HPDE6-E6E7 (cell line): ENCODE measurements at regions not wholly inside any gene's neighbourhood (a gene's known extent, or its start where the extent isn't known, plus 50 kb on each side); places are given as distances from the start of the nearest gene placed in this dataset.
"Not testable (repeated sequence)": the region's sequence is repeated elsewhere in the genome, so short reads cannot be mapped to it uniquely, and the experiment has no call there.

Source experiments
- DNase-seq: peaks from one replicate; pipeline ENCODE4 v3.0.0; 2011; ENCODE audit warnings: missing footprints; ENCODE audit errors: extremely low spot score

DNA sequence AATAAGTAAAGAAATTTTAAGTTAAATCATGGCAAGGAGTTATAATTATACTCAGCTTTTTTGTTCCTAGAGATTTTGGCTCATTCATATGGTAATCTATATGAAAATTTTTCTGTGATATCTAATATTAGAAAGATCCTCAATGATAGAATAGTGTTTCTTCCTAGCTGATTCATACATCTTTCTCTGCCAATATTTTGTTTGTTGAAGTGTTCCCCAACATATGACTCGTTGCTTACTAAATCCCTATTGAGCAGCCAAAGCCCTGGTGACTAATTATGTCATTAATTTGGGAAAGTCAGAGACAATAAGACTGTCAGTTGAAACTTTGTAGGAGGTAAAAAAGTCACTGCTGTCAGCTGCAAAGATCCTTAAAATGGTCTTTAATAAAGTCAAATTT, 1348.5 kb upstream of the CDH18 start:
- DNase-seq = not testable (repeated sequence)

DNA sequence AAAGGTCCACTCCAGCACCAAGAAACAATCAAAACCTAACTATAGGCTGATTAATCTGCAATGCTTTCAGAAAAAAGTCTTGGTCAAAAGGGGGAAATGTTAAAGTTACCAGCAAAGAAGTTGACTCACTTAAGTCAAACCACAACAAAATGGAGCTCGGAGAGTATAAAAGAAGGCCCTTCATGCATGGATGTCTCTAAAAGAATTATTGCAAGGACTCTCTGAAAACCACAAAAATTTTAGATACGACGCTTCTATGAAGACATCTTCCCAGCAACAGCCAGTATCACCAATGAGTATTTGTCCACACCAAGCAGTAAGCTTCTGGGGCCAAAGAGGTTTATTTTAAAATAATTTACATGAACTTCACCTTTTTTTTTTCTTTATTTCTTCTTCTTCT, 1327.4 kb upstream of the CDH18 start:
- not testable (repeated sequence) for DNase-seq

DNA sequence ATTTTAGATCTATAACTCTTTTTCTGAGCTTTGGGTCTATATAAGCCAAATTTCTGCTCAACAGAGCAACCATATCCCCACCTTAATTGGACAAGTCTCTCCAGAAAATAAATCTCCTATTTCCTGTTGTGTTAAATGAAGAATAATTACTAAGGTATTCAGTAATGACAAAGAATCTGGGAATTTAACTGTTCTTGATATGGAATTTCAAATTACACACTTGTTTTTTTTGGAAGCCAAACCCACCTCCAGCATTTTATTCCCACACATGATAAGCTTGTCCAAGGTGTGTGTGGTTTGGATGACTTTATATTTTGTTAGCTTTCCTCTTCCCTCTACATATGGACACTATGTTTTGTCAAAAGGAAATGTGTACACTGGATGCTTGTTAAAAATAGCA, 1313.2 kb upstream of the CDH18 start:
- DNase-seq = not testable (repeated sequence)

DNA sequence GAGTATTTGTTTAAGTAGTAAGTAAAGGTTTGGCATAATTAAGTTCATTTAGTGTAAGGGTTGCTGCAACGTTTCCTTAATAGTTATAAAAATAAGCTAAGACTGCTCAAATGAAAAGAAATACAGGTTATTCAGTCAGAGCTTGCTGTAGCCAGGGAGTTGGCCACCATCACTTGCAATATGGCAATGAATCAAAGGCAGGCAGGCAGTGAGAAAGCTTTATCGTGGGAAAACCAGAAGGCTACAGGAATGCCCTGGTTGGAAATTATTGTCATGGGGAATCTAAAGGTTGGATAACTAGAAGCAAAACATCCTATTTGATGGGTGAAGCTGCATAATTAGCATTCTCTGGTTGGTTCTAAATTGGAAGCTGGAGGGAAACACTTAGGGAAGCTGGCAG, 1286.4 kb upstream of the CDH18 start:
- not testable (repeated sequence) for DNase-seq

DNA sequence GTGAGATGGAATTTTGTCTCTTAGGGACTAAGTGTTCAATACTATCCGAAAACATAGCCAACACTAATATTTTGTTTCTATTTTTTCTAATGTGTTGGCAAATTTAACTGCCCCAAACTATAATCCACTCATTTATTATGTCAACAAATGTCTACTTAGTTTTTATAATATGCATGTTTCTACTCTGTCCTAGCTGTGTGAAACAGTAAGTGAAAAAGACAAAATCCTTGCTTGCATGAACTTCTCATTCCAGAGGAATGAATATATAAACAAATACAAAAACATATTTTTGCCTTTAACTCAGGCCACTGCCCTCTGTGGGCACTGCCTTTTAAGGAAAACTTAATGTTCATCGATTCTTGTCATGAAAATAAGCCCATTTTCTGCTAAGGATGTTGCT, 1275.4 kb upstream of the CDH18 start:
- no peak for DNase-seq

DNA sequence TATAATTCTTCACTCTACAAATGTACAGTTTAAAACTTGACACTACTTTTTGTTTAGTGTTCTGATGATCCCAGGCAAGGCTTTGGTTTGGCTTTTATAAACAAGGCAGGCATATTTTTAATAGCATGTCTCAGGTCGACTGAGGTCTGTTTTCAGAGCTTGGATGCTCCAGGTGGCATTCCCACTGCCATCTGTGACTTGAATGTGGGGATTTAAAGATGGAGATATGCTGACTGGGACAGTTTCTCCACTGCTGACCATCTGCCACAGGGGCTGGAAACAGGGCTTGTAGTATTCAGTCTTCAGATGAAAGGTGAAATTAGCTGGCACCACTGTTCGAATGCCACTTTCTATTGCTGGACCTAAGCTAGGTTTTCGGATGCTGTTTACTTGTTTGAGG, 1266.2 kb upstream of the CDH18 start:
- DNase-seq = no peak

DNA sequence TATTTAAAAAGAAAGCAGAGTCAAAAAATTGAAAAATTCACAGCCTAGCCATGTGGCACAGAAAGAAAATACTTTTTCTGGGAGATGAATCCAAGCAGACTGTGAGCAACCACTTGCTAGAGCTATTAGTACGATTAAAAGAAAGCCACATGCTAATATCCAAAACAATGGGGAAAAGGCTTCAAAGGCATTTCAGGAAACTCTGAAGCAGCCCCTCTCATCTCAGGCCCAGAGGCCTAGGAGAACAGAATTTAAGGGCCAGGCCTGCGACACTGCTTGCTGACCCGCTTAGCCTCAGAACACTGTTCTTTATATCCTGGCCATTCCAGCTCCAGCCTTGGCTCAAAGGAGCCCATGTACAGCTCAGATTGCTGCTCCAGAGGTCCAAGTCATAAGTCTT, 1257.0 kb upstream of the CDH18 start:
- DNase-seq = no peak

DNA sequence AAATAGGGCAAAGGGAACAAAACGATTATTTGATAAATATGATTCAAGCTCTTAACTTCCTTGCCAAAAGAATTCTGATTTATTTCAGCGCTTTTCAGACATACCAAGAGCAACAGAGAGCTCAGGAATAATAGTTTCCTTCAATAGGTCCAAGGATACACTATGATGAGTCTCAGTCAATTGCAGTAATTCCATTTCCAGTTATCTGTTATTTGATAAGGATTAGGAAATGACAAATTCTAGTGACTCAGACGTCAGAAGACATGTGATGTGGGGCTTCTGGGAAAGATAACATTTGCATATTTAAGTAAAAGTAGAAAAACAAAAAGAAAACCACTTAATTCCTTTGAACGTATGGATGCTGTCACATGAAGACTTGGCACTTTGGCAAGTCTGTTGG, 1250.8 kb upstream of the CDH18 start:
- no peak for DNase-seq

DNA sequence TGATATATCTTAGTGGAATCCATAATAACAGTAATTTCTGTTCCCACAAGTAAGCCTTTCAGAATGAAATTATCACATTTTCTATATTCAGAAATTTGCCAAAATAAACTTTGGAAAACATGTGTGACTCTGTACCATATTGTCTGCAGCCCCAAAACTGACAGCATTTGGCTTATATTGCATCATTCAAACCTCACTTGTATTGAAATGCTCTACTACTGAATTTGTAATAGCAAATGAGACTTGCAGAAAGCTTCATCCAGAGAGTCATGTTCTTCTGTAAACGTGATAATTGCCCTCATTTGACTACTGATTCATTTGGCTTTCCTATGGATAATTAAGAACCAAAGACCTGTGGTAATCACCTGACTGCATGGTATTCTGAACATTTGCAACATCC, 1249.5 kb upstream of the CDH18 start:
- DNase-seq = no peak

DNA sequence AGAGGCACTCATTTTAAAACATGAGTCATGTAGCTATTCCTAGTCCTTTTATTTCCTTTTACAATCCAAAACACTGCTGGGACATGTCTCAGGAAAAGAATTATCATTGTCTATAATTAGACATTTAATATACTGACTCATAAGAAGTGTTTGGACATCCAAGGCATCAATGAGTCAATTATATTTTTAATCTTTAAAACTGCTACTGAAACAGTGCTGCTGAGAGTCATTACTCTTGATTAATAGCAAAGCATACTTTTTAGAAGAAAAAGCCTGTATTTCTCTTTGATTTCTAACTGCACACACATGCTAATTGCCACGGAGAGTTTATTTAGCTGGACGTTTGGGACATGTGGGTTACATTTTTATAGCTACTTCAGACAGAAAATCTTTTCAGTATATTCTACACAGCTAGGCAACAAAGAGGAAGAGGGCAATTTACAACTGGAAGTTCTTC, 1249.0 kb upstream of the CDH18 start:
- DNase-seq = peak; percentile 66

DNA sequence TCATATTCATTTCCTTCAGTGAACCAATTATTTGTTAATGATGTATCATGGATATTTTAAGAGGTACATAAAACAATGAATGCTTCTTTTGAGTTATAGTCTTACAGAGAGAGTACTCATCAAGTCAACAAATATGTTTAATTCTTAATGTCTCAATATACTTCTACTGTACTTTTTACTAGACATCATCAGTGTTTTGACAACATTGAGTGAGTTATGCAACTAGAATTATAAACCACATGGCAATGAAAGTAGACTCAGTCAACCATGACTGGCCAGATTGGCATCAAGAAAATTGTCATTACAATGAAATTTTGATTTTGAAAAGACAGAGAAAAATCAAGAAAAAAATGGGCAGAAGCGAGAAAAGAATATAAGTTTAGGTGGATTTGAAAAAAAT, 1248.1 kb upstream of the CDH18 start:
- no peak for DNase-seq

DNA sequence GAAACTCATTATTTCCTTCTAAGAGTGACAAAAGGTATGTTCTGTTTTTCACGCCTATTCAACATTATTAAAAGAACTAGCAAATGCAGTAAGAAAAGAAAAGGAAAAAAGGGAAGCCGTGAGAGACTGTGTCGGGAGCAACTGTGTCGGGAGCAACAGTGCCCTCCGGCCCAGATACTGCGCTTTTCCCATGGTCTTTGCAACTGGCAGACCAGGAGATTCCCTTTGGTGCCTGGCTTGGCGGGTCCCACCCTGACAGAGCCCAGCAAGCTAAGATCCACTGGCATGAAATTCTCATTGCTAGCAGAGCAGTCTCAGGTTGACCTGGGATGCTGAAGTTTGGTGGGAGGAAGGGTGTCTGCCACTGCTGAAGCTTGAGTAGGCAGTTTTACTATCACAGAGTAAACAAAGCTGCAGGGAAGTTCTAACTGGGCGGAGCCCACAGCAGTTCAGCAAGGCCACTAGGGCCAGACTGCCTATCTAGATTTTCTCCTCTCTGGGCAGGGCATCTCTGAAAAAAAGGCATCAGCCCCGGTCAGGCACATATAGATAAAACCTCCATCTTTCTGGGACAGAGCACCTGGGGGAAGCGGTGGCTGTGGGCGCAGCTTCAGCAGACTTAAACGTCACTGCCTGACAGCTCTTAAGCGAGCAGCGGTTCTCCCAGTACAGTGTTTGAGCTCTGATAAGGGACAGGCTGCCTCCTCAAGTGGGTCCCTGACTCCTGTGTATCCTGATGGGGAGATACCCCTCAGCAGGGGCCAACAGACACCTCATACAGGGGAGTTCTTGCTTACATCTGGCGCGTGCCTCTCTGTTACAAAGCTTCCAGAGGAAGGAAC, 1237.4 kb upstream of the CDH18 start:
- DNase-seq = no peak

DNA sequence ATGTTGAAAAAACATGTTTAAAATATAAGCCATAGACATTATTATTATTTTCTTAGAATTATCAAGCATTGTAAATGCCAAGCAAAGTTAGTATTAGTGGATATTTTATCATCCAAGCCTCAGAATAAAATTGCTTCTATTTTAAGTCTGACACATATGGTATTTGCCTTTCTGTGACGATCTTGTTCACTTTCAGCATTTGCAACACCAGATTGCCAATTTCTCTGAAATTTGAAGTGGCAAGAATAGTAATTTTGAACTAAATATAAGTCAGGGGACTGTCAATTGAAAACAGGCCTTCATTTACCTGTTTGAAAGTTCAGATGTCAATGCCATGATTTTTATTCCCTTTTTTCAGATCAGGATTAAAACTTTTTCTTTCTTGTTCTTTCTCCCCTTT, 1233.6 kb upstream of the CDH18 start:
- DNase-seq = no peak

DNA sequence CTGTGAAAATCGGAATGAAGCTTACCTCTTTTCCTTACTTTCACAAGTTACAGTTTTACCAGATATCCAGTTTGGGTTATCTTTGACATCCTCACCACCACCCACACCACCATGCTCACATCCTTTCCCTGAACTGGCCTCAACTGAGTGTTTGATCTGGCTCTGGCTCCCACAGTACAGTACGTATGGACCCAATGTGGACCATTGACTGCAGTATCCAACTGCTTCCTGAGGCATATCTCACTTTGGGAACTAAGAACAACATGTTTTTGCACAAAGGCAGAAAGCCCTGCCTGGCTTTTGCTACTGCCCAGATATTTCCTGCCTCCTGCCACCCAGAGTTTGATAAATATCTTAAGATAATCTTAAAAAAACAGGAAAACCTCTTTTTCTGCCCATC, 1232.0 kb upstream of the CDH18 start:
- no peak for DNase-seq

DNA sequence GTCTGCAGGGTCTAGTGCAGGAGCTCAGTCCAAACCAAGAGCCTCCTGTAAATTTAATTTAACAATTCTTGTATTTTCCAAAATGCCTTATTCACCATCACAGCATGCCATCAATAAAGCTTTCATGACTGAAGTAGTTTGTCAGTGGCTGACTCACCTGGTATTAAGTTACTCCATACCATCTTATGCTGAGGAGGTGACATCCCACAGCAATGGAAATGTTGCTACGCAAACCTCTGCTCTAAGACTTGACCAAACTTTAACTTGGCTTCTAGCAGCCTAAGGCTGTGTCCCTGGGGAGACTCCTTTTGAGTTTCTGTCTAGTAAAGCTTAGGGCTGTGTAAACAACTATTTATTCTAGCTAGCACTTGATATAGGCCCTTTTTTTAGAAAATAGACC, 1231.3 kb upstream of the CDH18 start:
- peak; percentile 80 for DNase-seq

DNA sequence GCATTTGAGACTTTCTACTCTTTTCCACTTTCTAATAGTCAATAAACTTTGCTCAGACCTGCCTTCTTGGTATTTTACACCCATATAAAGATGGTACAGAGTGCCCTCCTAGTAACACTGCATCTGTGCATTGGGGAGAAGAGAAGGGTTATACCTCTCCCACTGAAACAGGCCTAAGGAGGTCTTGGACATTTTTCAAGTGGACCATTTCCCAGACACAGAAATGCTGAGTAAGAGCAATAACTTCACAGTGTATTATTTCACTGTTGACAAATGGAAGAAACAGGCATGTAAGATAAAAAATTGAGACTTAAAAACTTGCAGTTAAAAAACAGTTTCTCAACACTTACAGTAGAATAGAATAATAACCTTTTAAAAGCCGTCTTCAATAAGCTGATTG, 1224.0 kb upstream of the CDH18 start:
- DNase-seq = no peak

DNA sequence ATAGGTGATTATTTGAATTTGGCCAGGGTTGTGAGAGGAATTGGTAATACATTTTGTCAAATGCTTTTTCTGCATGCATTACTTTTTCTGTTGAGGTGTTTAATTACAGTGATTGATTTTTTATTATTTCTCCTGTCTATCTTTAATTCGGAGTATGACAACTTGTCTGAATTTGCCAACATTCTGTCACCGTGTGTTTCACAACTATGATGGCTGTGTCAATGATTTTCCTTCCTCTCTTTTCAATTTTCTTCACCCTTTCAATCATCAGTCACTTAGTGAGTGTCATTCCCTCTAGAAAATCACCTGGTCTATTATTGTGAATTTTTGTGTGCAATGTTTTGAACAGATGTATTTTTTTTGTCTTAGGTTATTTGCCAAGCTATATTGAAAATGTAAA, 1221.4 kb upstream of the CDH18 start:
- no peak for DNase-seq

DNA sequence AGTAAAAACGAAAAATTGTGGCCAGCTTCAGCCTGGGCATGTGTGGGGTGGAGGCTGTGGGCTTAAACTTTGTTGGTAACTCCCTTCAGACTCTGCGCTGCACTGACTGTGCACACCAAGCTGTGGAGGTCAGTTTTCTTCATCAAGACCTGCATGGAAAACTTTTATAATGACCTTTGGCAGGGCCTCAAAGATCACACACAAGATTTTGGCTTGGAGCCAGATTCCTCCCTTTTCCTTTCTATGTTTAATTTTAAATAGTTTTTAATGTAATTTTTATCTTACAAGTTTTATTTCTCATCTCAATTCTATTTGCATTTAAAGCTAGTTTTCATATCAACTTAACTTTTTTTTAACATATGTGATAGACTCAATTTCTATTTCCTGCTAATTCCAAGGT, 1211.1 kb upstream of the CDH18 start:
- no peak for DNase-seq

DNA sequence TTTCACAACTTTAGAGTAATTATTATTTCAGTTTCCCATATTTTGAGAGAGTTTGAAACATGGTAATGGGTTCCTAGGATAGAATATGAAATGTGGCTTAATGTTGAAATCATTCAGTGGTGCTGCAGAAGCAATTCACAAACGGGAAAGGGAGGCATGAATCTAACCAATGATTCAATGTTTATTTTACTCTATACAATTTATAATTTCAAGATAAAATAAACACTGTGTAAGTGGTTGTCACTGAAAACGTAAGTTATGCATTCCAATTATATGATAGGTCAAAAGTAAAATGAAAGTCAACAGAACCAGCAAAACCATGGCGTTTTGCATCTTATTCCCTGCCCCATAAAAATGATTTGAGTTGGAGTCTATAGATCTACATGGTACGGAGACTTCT, 1207.1 kb upstream of the CDH18 start:
- no peak for DNase-seq

DNA sequence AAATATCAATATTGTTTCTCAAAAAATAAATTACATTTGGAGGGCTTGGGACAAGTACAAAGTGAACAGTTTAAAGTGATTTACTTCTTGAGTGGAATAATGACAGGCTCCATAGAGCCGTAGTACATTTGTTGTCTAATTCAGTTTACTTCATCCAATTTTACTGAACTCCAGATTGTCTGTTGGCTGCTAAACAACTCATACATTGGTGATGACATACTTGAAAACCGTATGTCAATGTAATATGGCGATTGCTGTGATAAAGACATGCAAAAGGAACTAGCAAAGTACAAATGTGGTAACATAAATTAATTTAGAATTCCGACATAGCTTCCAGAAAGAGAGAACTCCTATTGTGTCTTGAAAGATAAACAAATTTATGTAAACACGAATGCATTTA, 1197.5 kb upstream of the CDH18 start:
- DNase-seq = no peak

DNA sequence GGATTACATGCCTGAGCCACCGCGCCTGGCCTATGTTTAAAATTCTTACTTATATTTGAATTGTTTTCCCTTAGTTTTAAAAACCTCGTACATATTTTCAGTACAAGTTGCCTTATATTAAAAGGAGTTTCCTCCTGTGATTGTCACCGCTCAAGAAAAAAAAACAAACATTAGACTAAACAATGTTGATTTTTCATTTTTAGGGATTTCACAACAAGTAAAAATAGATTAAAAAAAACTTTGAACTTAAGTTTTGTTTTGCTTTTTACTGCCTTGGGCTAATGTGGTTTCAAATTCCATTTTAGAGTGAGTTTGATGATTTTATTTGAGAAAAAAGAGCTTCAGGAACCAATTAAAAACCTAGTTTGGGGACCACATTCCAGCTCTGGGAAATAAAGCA, 1196.6 kb upstream of the CDH18 start:
- DNase-seq = no peak

DNA sequence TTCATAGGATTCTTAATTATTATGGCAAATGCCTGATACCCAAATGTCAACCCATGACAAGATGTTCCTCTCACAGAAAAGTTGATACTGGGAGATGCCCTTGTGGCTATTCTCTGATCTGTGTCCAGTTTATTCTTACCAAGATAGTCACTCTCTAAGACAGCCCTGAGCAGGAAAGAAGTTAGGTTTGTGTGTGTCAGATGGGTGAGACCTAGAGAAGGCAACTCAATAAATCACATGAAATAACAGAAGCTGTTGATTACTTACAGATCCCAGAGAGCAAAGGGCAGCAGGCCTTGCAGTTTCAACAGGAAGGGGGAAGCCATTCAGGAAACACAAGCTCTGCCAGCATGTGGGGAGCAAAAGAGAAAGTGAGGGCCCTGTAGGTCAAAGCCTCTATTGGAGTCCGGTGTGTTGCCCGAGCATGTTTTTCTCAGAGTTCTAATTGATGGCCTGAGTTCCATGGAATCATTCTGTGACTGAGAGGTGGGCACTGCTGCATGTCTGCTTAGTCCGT, 1193.7 kb upstream of the CDH18 start:
- DNase-seq = no peak

DNA sequence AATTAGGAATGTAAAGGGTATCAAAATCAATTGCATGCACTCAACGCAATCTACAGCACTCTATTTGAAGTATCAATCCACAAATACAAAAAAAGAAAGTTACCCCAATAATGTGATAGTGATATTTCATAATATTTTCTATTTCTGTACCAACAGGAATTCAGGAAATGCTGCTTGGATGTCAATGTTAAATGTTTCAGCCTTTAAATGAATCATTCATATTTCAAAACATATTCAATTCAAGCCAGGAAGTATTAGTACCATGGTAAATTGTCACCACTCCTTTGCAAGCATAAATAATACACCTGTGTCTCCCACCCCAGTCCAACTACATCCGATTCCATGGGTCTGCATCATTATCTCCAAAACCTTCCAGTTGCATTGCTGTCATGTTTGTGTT, 1185.5 kb upstream of the CDH18 start:
- DNase-seq = no peak

DNA sequence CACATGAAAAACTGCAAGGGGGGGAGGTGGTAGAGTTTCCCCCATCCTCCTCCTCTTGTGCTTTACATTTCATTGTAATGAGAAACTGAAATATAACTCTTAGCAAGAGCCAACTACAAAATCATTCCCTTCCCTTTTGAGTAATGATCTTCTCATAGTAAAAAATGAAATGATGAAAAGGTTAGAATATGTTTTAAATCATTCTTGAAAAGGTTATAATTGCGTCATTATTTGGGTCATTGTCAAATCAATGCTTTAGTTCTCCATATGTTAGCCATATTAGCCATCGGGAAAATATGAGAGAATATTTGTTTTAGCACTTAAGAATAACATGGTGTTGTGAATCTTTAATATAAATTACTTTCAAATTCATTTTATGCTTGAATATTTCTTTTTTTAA, 1185.0 kb upstream of the CDH18 start:
- DNase-seq = no peak
